Ovary (tissue), 7 donors: ENCODE measurements at regions not wholly inside any gene's neighbourhood (a gene's known extent, or its start where the extent isn't known, plus 50 kb on each side); places are given as distances from the start of the nearest gene placed in this dataset.

Experiments
- DNase-seq, 5 donors: peaks; one replicate each; pipeline ENCODE4 v3.0.0-alpha.2; 2019 to 2020
- H3K27ac ChIP-seq, 2 donors: fragments of 200-600 bp; one replicate each; pipeline versions ENCODE4 v1.5.1 to v1.8.0; 2019 to 2022
- H3K27me3 ChIP-seq: fragments of 200-600 bp; one replicate; pipeline ENCODE4 v1.8.0; 2022
- H3K36me3 ChIP-seq: fragments of 200-600 bp; sonication (generic); one replicate; pipeline ENCODE4 v1.5.1; 2019
- H3K4me1 ChIP-seq: one replicate; pipeline ENCODE4 v1.8.1; 2013; ENCODE audit warnings: mild to moderate bottlenecking, moderate library complexity; ENCODE audit not compliant: insufficient read depth
- H3K4me3 ChIP-seq: fragments of 200-600 bp; sonication (generic); one replicate; pipeline ENCODE4 v1.5.1; 2017
- H3K9me3 ChIP-seq, 2 donors: fragments of 200-600 bp in 1 of 2; sonication (generic) in 1 of 2; one replicate each; pipeline versions ENCODE4 v1.5.1 to v1.8.1; 2013 to 2019; ENCODE audit warnings: mild to moderate bottlenecking in 1 of 2, moderate library complexity in 1 of 2
- EP300 ChIP-seq: sonication (generic); formaldehyde crosslinking; IDR thresholded peaks from one replicate; pipeline ENCODE4 v1.6.1; 2017; ENCODE audit warnings: antibody characterized with exemption
- POLR2A ChIP-seq: fragments of 450-650 bp; IDR thresholded peaks from one replicate; pipeline ENCODE4 v1.6.1; 2017; ENCODE audit warnings: antibody characterized with exemption, mild to moderate bottlenecking, moderate library complexity
- WGBS, 3 donors: extraction: QIAGEN DNeasy Blood & Tissue Kit in 1 of 3; methylation state at CpG; one replicate each; pipeline versions ENCODE4 v1.1.5 to v1.1.7; 2013 to 2017; 5-methylcytosine and 5-hydroxymethylcytosine counted together
- intact Hi-C, 4 donors: fragments of 100-400 bp; cut with DNase I; formaldehyde crosslinking; loops; one replicate each; pipeline versions ENCODE4 v1.11.0 to v1.15.1; 2022 to 2023
- TF ChIP-seq, protein P1 (sequence below), 3 donors: fragments of 450-650 bp in 2 of 3; fragments of 200-600 bp in 1 of 3; IDR thresholded peaks; one replicate each; pipeline versions ENCODE4 v1.5.1 to v1.8.0; 2016 to 2022; ENCODE audit warnings: antibody characterized with exemption in 3 of 3, mild to moderate bottlenecking in 1 of 3
- donor health status: DM: no; HTN: no; CAD: no; lungs with moderate emphysema.
- donor health status: DM: no; HTN: no; CAD: no.
- donor health status: Bipolar disorder and iron deficiency.
- donor health status: DM: no; HTN: no; CAD: no.
- donor health status: DM: yes; HTN: yes; CAD: no.

DNA sequence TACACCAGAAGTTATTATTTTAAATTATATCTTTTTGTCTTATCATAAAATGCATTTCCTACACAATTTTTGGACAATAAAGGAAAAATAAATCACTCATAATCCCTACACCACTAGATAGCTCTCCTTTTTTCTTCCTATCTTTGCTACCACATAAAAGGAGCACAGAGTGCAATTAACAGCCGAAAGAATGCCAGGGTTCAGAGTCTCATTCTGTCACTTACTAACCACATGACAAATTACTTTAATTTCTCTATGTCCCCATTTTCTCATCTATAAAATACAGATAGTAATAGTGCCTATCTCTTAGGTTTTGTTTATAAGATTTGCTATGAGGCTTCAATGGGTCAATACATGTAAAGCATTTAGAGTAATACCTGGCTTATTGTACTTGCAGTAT is 158.7 kb upstream of the GRIN3A start:
- no peak for DNase-seq
- Histone ChIP-seq H3K4me3 (no peak overlapping the region), H3K36me3 (no peaks in the 10 kb centered on the region), H3K4me1 (no peaks in the 10 kb centered on the region), H3K27me3 (no peaks in the 10 kb centered on the region), H3K27ac (no peak overlapping the region), H3K9me3 (no peaks in the 10 kb centered on the region)
- 79 to 92% (median 87%) methylated on average over 1 of the region's 1 CpG for WGBS, 3 donors
- TF ChIP-seq, protein P1, sequence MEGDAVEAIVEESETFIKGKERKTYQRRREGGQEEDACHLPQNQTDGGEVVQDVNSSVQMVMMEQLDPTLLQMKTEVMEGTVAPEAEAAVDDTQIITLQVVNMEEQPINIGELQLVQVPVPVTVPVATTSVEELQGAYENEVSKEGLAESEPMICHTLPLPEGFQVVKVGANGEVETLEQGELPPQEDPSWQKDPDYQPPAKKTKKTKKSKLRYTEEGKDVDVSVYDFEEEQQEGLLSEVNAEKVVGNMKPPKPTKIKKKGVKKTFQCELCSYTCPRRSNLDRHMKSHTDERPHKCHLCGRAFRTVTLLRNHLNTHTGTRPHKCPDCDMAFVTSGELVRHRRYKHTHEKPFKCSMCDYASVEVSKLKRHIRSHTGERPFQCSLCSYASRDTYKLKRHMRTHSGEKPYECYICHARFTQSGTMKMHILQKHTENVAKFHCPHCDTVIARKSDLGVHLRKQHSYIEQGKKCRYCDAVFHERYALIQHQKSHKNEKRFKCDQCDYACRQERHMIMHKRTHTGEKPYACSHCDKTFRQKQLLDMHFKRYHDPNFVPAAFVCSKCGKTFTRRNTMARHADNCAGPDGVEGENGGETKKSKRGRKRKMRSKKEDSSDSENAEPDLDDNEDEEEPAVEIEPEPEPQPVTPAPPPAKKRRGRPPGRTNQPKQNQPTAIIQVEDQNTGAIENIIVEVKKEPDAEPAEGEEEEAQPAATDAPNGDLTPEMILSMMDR (IDR thresholded peaks at IDR 0.05): no peak
- TF ChIP-seq POLR2A: no peak
- no peak for TF ChIP-seq EP300
- intact Hi-C loops: no loop called here

GRCh38 chr9:101893661-101894646 is 155.5 kb upstream of the GRIN3A start:
- Histone ChIP-seq H3K27ac (no peak overlapping the region), H3K27me3 (no peaks in the 10 kb centered on the region), H3K9me3 (no peaks in the 10 kb centered on the region), H3K36me3 (no peaks in the 10 kb centered on the region), H3K4me3 (no peak overlapping the region), H3K4me1 (no peaks in the 10 kb centered on the region)
- TF ChIP-seq, protein P1 (IDR thresholded peaks at IDR 0.05): no peak
- TF ChIP-seq POLR2A (no peak), EP300 (no peak)
- WGBS, 3 donors: 43 to 66% (median 62%) methylated on average over 7 of the region's 7 CpGs
- DNase-seq: no peak
- intact Hi-C loops: no loop called here

- TF ChIP-seq POLR2A (no peak), EP300 (no peak)
- TF ChIP-seq, protein P1 (IDR thresholded peaks at IDR 0.05): no peak
- DNase-seq: no peak
- intact Hi-C loops: no loop called here
- 48 to 62% (median 53%) methylated on average over 2 of the region's 2 CpGs for WGBS, 3 donors
- no peak overlapping the region for H3K4me3 ChIP-seq
- H3K9me3 ChIP-seq: no peaks in the 10 kb centered on the region
- no peaks in the 10 kb centered on the region for H3K36me3 ChIP-seq
- H3K4me1 ChIP-seq: no peaks in the 10 kb centered on the region
- H3K27ac ChIP-seq: no peak overlapping the region
- H3K27me3 ChIP-seq: no peaks in the 10 kb centered on the region
Observed at GRCh38 chr9:101881508-101881907, 143.1 kb upstream of the GRIN3A start.

DNA sequence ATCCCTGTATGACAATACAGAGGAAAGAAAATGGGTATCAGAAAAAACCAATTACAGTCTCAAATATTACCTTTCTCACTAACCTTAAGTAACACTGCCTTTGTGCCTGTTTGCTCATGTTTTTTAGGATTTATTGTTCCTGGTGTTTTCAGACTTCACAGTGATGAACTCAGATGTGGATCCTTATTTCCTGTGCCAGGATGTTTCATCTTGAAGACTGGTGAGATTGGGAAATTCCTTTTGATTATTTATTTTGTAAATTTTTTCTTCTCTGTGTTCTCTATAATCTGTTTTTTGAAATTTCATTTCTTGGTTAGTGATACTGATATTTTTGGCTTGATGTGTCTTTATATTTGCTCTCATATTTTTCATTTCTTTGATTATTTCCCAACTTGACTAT is 142.4 kb upstream of the GRIN3A start:
- TF ChIP-seq, protein P1 (IDR thresholded peaks at IDR 0.05): no peak
- DNase-seq: no peak
- intact Hi-C loops: no loop called here
- Histone ChIP-seq H3K36me3 (no peaks in the 10 kb centered on the region), H3K27ac (no peak overlapping the region), H3K4me3 (no peak overlapping the region), H3K27me3 (no peaks in the 10 kb centered on the region), H3K9me3 (no peaks in the 10 kb centered on the region), H3K4me1 (no peaks in the 10 kb centered on the region)
